T1000 (cell line): ENCODE measurements at regions not wholly inside any gene's neighbourhood (a gene's known extent, or its start where the extent isn't known, plus 50 kb on each side); places are given as distances from the start of the nearest gene placed in this dataset.
"Not testable (repeated sequence)": the region's sequence is repeated elsewhere in the genome, so short reads cannot be mapped to it uniquely, and the experiment has no call there.

Source experiments
- DNase-seq: peaks from one replicate; lab custom pipeline; 2025; ENCODE audit warnings: mixed read lengths; lab: John Stamatoyannopoulos, UW

DNA sequence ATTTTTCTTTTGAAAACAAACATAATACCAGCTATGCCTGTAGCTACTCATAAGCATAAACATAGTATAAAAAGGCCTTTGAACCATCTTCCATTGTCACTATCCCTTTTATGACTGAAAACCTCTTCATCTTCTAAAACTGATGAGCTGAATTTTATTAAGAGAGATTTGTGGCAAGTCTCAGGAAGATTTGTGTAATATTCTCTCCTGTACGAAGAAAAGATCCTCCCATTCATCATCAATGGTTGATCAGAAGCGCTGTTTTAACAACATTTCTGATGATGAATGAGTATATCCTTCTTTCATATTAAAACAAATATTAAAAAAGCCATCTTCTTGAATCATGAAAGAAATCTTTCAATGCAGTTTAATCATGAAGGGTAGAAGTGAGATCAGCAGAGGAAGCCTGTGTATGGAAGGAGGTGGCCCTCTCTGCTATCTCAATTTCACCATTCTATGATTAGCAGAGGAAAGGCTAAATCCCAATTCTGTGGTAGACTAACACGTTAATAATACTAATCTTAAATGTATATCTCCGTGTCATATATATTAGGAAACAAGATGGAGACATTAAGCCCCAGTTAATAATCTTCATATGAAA is 430.2 kb downstream of the FRK start:
- DNase-seq: no peak

DNA sequence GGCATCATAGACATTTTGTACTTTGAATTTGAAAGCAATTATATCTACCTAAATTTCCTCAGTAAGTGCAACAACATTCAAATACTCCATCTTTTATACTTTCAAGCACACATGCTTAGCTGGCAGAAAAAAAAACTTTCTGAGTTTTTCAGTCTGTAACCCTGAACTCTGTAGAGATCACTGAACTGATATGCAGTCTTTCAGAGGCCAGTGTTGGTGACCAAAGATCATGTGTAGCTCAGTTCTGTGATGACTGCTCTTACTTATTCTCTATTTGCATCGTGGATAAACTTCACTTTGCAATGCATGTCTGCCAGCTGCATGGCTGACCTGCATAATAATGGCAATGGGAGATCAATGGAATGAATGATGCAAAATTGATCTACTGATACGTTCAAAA is 431.3 kb downstream of the FRK start:
- no peak for DNase-seq

GRCh38 chr6:115618256-115618655 is 442.4 kb downstream of the FRK start:
- no peak for DNase-seq

GRCh38 chr6:115617031-115617430 is 443.7 kb downstream of the FRK start:
- DNase-seq: no peak

- peak; percentile 39 for DNase-seq
Measured at GRCh38 chr6:115613488-115613887, 447.2 kb downstream of the FRK start.

- DNase-seq: no peak
Measured at GRCh38 chr6:115612796-115613479, 447.8 kb downstream of the FRK start.

DNA sequence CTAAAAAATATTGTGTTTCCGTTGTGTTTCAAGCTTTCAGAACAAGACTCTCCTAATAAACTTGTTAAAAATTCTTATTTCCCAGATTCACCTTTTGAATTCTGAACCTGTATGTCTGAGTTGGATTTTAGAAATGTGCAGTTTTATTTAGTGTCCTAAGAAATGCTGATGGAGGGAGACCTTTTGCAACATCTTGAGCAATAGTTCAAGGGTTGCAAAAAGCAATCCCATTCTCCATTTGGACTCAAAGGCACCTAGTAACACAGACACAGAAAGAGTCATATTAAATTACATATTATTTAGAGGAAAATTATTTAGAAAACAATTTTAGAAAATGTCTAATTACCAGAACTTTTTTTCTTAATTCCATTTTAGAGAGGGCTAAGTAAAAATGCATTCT is 448.5 kb downstream of the FRK start:
- no peak for DNase-seq

GRCh38 chr6:115610696-115611095 is 450.0 kb downstream of the FRK start:
- DNase-seq: no peak

DNA sequence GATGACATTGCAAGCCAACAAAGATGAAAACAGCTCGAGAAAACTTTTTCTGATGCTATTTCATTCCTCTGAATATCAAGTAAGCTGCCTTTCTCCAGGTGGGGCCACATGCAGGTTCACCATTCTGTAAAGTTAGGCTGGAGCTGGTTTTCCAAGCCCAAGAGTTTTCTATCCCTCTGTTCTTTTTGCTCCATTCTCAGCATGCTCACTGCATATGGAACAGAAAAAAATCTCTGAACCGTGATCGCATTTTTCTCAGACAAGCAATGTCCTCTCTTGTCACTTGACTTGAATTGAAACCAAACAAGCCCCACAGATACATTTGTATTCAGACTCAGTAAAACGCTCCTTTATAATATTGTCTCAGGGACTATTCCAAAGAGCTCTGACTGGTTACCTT is 451.6 kb downstream of the FRK start:
- no peak for DNase-seq

DNA sequence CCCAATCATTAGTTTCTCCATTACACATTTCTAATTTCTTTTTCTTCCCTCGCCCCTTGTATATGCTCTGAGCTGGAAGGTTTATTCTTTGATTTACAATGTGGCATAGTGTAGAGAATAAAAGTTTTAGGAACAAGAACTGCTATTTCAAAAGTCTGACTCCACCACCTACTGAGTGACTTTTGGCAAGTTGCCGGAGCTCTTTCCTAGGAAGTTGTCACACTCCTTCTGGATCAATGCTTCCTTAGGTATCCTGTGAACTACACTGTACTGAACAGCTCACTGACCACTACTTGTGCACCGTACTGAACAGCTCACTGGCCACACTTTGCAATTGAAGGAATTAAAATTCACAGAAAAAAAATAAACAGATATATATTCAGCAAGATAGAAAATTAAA is 458.2 kb downstream of the FRK start:
- DNase-seq: no peak

DNA sequence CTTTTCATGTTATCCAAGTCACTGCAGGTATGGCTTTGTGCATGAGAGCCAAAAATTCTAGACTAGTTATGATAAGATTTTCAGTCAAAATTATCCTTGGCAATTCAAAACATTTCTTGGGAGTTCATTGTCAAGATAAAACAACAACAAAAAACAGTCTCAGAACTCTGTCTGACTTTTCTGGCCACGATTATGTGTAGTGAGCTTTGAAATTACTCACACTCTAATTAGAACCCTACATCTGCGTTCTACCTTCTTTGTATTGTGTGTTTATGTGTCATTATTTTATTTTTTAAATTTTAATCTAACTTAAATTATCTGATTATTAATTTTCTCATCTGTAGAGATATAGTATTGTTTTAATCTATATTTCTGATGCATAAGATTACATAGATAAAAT is 459.2 kb downstream of the FRK start:
- no peak for DNase-seq

DNA sequence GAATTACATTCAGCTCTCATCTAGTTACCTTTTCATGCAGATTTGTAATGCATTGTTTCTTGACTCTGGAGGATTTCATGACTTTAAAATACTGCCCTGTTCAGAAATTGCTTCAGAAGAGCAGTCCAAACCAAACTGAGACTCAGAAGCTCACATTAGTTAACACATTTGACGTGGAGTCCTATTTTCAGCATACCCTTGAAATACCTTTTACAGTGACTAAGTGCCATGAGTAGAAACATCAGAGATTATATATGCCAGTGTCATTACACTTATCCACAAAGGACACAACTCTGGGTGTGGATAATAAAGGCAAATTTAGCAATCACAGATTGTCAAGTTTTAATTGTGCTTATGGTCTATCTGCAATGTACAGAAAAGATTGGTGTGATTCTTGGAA is 459.6 kb downstream of the FRK start:
- DNase-seq: no peak

DNA sequence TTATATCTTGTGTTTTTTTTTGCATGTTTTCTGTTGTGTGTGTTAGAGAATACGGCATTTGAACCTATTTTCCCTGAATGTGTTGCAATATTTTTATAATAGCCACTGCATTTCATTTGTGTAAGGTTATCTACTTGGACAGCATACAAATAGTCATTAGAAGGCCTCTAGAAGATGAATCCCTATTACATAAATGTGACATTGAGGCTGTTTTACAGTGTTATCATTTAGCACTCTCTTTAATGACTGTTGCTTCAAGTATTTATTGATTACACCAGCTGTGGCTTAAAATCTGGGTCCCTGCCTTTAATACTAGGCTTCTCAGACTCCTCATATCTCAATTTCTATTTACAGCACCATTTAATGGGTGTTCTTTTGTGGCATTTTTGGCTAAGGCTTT is 465.8 kb downstream of the FRK start:
- DNase-seq: no peak

GRCh38 chr6:115592025-115592424 is 468.7 kb downstream of the FRK start:
- DNase-seq: no peak

- DNase-seq: not testable (repeated sequence)
Measured at GRCh38 chr6:115589072-115589471, 471.6 kb downstream of the FRK start.

- no peak for DNase-seq
Measured at GRCh38 chr6:115583290-115583689, 477.4 kb downstream of the FRK start.

DNA sequence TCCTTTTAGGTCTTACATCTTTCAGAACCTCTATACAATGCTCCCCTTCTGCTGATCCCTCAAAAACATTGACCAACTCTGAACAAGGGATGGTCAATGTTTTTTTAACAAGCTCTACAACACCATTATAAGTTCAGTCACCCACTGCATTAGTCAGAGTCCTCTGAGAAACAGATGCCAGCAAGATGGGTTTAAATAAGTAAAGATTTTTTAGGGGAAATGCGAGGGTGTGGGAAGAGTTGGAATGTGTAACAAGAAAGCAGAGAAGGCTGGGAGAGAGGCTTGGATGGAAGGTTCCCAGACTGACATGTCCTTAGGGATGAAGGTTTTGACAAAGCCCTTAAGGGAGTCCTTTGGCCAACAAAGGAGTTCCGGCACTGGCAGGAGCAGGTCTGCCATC is 478.3 kb downstream of the FRK start:
- DNase-seq: no peak

- DNase-seq: not testable (repeated sequence)
Measured at GRCh38 chr6:115579565-115579964, 481.1 kb downstream of the FRK start.

GRCh38 chr6:115577270-115577669 is 483.4 kb downstream of the FRK start:
- no peak for DNase-seq

DNA sequence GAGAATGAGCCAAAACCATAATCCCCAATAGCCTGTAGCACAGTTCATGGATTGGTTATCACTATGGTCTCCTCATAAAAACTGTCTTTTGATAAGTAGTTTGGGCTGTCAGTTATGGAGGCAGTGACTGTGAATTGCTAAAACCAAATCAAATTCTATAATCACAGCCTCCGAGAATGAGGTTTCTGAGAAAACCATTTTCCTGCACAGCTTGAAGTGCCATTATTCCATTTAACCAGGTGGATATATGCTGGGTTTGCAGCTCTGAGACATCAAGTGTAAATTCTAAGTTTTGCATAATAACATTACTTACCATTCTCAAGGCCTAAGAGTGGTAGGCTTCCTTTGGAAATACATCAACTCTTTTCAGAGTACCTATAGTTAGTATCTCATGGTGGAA is 485.4 kb downstream of the FRK start:
- DNase-seq: no peak

GRCh38 chr6:115573861-115574260 is 486.8 kb downstream of the FRK start:
- no peak for DNase-seq

DNA sequence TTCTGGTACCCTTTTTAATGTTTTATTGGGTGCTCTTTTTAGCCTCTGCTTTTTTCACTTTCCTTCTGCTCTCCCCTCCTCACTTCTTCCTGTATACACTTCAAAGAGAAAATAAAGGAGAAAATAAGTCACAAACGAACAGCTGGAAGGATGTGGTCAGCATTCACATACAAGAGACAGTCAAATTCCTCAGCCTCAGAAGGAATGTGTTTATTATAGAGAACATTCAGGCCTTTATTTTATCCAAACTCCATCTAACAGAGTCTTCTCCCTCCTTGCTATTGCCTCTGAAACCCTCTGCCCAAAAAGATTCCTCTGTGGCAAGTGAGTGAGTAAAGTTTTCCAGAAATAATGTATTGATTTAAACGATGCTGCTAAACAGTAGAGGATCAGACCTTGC is 490.4 kb downstream of the FRK start:
- no peak for DNase-seq

DNA sequence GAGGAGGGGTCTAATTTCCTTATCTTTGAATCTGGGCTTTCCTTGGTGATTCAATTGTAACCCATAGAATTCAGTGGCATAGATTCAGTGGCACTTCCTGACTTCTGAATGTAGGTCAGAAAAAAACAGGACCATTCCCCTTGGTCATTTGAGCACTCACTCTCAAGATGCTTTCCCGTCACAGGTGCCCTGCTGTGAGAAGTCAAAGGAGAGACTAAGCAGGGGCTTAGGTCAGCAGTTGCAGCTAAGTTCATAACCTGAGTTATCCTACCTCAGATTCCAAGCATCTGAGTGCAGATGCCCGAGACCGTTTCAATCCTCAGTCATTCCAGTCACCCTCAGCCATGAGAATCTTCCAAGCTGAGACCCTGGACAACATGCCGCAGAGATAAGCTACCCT is 506.6 kb downstream of the FRK start:
- no peak for DNase-seq

DNA sequence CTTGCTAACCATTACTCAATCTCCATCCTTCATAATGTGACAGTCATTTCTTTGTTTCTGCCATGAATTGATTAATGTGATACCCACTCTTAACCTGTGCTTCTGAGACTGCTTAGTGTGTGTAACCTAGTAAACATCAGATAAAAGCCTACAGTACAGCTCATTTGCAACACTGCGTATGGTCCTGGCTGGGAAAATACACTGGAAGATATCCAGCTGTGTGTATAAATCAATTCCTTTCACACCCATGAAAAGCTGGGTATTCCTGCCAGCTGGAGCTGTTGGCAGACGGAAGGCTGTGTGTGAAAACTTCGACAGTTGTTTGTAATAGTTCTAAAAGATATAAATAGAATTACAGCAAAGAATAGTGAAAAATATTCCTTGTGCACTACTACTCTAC is 509.2 kb downstream of the FRK start:
- DNase-seq: no peak
